Gastrocnemius medialis (tissue), 4 donors: ENCODE measurements at regions not wholly inside any gene's neighbourhood (a gene's known extent, or its start where the extent isn't known, plus 50 kb on each side); places are given as distances from the start of the nearest gene placed in this dataset.
"Not testable (repeated sequence)": the region's sequence is repeated elsewhere in the genome, so short reads cannot be mapped to it uniquely, and the experiment has no call there.

ENCODE experiments used
- ATAC-seq, 2 donors: fragments of 150-250 bp; one replicate each; pipeline ENCODE4 v1.9.1; 2016
- DNase-seq, 2 donors: peaks; one replicate each; pipeline ENCODE4 v3.0.0-alpha.2; 2019
- H3K27ac ChIP-seq, 4 donors: fragments of 200-600 bp; sonication (generic); 1 replicate in 1 of 4; 2 replicates in 3 of 4; pipeline ENCODE4 v1.5.1; 2016 to 2018; ENCODE audit warnings: mild to moderate bottlenecking in 2 of 4, moderate library complexity in 1 of 4
- H3K27me3 ChIP-seq, 3 donors: fragments of 200-600 bp; sonication (generic) in 2 of 3; 1 replicate in 1 of 3; 2 replicates in 2 of 3; pipeline versions ENCODE4 v1.5.1 to v1.6.0; 2016 to 2019; ENCODE audit warnings: mild to moderate bottlenecking in 1 of 3, moderate library complexity in 1 of 3
- H3K36me3 ChIP-seq, 2 donors: fragments of 200-600 bp; sonication (generic) in 1 of 2; one replicate each; pipeline ENCODE4 v1.5.1; 2017 to 2018
- H3K4me1 ChIP-seq, 2 donors: fragments of 200-600 bp; sonication (generic) in 1 of 2; one replicate each; pipeline ENCODE4 v1.5.1; 2016 to 2017; ENCODE audit warnings: mild to moderate bottlenecking in 2 of 2
- H3K4me3 ChIP-seq, 4 donors: fragments of 200-600 bp; sonication (generic) in 3 of 4; 1 replicate in 1 of 4; 2 replicates in 3 of 4; pipeline ENCODE4 v1.5.1; 2016 to 2019; ENCODE audit warnings: mild to moderate bottlenecking in 2 of 4
- H3K9me3 ChIP-seq, 3 donors: fragments of 200-600 bp; sonication (generic) in 2 of 3; 1 replicate in 1 of 3; 2 replicates in 2 of 3; pipeline ENCODE4 v1.5.1; 2016 to 2019
- POLR2A ChIP-seq, 2 donors: fragments of 450-650 bp; IDR thresholded peaks; one replicate each; pipeline ENCODE4 v1.6.1; 2017; ENCODE audit warnings: antibody characterized with exemption in 2 of 2, mild to moderate bottlenecking in 2 of 2, moderate library complexity in 2 of 2
- in situ Hi-C, 4 donors: fragments of 200-750 bp; cut with MboI; loops; one replicate each; pipeline versions ENCODE4 v1.15.0 to v1.8.0; 2017; ENCODE audit warnings: low sequenced_read_pairs in 4 of 4
- intact Hi-C: fragments of 100-400 bp; cut with DNase I; formaldehyde crosslinking; loops from one replicate; pipeline ENCODE4 v1.15.1; 2023; ENCODE audit warnings: low total_unique reads
- TF ChIP-seq, protein P1 (sequence below), 5 experiments: fragments of 450-650 bp in 3 of 5; fragments of 200-600 bp in 2 of 5; sonication (generic) in 2 of 5; IDR thresholded peaks in 4 of 5; conservative IDR thresholded peaks in 1 of 5; 1 replicate in 4 of 5; 2 replicates in 1 of 5; pipeline ENCODE4 v1.5.1; 2016 to 2019; ENCODE audit warnings: antibody characterized with exemption in 5 of 5, mild to moderate bottlenecking in 3 of 5, moderate library complexity in 3 of 5

DNA sequence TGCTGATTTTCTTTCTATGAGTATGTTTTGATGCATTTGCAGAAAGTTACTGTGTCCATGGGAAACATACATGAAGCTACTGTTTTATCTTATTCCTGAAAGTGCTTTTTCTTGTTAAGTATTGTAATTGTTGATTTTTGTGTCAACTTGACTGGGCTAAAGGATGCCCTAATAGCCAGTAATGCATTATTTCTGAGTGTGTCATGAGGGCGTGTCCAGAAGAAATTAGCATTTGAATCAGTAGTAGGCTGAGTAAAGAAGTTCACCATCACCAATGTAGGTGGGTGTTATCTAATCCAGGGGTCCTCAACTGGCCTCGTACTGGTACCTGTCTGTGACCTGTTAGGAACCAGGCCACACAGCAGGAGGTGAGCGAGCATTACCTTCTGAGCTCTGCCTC, 760.2 kb downstream of the PLA2G4A start:
- intact Hi-C loops: no loop called here
- in situ Hi-C loops: no loop called here
- no peaks in the 10 kb centered on the region for H3K27me3 ChIP-seq
- no peaks in the 10 kb centered on the region for H3K9me3 ChIP-seq
- no peaks in the 10 kb centered on the region for H3K4me1 ChIP-seq
- H3K36me3 ChIP-seq: no peaks in the 10 kb centered on the region
- no peak for TF ChIP-seq POLR2A (IDR thresholded peaks at IDR 0.05)
- TF ChIP-seq, protein P1, sequence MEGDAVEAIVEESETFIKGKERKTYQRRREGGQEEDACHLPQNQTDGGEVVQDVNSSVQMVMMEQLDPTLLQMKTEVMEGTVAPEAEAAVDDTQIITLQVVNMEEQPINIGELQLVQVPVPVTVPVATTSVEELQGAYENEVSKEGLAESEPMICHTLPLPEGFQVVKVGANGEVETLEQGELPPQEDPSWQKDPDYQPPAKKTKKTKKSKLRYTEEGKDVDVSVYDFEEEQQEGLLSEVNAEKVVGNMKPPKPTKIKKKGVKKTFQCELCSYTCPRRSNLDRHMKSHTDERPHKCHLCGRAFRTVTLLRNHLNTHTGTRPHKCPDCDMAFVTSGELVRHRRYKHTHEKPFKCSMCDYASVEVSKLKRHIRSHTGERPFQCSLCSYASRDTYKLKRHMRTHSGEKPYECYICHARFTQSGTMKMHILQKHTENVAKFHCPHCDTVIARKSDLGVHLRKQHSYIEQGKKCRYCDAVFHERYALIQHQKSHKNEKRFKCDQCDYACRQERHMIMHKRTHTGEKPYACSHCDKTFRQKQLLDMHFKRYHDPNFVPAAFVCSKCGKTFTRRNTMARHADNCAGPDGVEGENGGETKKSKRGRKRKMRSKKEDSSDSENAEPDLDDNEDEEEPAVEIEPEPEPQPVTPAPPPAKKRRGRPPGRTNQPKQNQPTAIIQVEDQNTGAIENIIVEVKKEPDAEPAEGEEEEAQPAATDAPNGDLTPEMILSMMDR (IDR thresholded peaks at IDR 0.05 in 4 of 5, conservative IDR thresholded peaks at IDR 0.05 in 1 of 5): no peak
- H3K4me3 ChIP-seq: no peak overlapping the region
- ATAC-seq: no peak
- DNase-seq: no peak
- H3K27ac ChIP-seq: no peak overlapping the region

DNA sequence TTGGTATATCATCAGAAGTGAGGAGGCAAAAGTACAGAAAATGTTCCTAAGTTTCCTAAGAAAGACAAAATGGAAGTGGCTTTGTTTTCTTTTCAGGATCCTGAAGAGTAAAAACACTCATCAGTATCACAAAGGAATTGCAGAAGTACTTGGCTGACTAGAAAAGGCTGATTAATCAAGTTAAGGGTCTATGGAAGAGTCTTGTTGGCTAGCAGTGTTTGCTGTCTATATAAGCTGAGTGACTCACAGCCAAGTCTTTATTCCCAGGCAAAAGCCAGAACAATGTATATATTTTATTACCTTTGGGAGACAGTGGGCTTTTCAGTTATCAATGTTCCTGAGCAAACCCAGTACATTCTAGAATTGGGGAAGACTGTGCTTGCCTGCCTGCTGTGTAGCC, 777.0 kb downstream of the PLA2G4A start:
- H3K27me3 ChIP-seq: no peaks in the 10 kb centered on the region
- intact Hi-C loops (no loop called here), in situ Hi-C loops (no loop called here)
- no peak for TF ChIP-seq POLR2A (IDR thresholded peaks at IDR 0.05)
- TF ChIP-seq, protein P1 (IDR thresholded peaks at IDR 0.05 in 4 of 5, conservative IDR thresholded peaks at IDR 0.05 in 1 of 5): no peak
- H3K9me3 ChIP-seq: no peaks in the 10 kb centered on the region
- H3K4me3 ChIP-seq: no peak overlapping the region
- no peaks in the 10 kb centered on the region for H3K4me1 ChIP-seq
- no peaks in the 10 kb centered on the region for H3K36me3 ChIP-seq
- no peak for ATAC-seq
- no peak for DNase-seq
- H3K27ac ChIP-seq: no peak overlapping the region

DNA sequence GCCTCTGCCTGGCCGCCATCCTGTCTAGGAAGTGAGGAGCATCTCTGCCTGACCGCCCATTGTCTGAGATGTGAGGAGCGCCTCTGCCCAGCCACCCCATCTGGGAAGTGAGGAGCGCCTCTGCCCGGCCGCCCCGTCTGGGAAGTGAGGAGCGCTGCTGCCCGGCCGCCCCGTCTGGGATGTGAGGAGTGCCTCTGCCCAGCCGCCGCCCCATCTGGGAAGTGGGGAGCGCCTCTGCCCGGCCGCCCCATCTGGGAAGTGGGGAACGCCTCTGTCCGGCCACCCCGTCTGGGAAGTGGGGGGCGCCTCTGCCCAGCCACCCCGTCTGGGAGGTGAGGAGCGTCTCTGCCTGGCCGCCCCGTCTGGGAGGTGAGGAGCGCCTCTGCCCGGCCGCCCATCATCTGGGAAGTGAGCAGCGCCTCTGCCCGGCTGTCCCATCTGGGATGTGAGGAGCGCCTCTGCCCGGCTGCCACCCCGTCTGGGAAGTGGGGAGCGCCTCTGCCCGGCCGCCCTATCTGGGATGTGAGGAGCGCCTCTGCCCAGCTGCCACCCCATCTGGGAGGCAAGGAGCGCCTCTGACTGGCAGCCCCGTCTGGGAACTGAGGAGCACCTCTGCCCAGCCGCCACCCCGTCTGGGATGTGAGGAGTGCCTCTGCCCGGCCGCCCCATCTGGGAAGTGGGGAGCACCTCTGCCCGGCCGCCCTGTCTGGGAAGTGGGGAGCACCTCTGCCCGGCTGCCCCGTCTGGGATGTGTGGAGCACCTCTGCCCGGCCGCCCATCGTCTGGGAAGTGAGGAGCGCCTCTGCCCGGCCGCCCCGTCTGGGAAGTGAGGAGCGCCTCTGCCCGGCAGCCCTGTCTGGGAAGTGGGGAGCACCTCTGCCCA, 787.3 kb downstream of the PLA2G4A start:
- H3K27me3 ChIP-seq, ATAC-seq, H3K4me1 ChIP-seq, in situ Hi-C loops, DNase-seq, H3K27ac ChIP-seq, H3K4me3 ChIP-seq, H3K36me3 ChIP-seq, H3K9me3 ChIP-seq, intact Hi-C loops: not testable (repeated sequence)

DNA sequence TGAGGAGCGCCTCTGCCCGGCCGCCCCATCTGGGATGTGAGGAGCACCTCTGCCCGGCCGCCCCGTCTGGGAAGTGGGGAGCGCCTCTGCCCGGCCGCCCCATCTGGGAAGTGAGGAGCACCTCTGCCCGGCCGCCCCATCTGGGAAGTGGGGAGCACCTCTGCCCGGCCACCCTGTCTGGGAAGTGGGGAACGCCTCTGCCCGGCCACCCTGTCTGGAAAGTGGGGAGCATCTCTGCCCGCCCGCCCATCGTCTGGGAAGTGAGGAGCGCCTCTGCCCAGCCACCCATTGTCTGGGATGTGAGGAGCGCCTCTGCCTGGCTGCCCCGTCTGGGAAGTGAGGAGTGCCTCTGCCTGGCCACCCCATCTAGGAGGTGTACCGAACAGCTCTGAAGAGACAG, 788.1 kb downstream of the PLA2G4A start:
- ATAC-seq, H3K4me1 ChIP-seq, in situ Hi-C loops, H3K4me3 ChIP-seq, H3K27me3 ChIP-seq, H3K36me3 ChIP-seq, H3K27ac ChIP-seq, intact Hi-C loops, DNase-seq, H3K9me3 ChIP-seq: not testable (repeated sequence)

DNA sequence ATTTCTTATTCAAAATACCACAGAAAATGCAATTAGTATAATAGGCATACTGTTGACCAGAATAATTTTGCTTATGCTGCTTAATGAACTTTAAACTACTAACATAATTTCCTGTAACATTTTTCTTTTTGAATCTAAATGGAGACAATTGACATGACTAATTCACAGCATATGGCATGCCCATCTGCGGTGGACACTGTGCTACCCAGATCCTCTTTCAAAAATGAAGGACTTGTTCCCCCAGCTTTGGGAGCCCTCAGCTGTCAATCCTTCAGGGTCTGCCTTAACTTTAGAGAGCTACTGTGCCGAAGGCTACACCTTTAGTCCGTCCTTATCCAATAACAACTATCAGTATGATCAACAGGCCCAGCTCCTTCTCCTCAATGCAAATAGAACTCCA, 789.0 kb downstream of the PLA2G4A start:
- intact Hi-C loops: no loop called here
- H3K4me3 ChIP-seq: no peak overlapping the region
- no peaks in the 10 kb centered on the region for H3K9me3 ChIP-seq
- ATAC-seq: no peak
- DNase-seq: no peak
- in situ Hi-C loops: no loop called here
- TF ChIP-seq POLR2A (IDR thresholded peaks at IDR 0.05): no peak
- TF ChIP-seq, protein P1 (IDR thresholded peaks at IDR 0.05 in 4 of 5, conservative IDR thresholded peaks at IDR 0.05 in 1 of 5): no peak
- H3K4me1 ChIP-seq: no peaks in the 10 kb centered on the region
- no peak overlapping the region for H3K27ac ChIP-seq
- H3K27me3 ChIP-seq: no peaks in the 10 kb centered on the region
- H3K36me3 ChIP-seq: no peaks in the 10 kb centered on the region

DNA sequence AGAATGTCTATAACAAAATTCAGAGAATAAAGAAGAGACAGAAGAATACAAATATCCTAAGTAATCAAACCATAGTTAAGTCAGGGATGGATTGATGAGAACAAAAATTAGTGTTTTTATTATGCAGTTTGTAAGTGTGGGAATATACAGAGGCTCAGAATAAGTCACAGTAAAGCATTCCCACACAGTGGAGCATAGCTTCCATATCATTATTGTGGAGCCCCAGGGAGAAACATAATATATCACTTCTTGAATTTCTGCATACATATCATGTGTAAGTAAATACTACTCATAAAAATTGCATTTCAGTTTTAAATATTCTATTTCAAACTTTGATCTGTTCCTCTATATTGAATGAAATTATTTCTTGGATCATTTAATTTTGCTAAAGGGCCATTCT, 790.4 kb downstream of the PLA2G4A start:
- Histone ChIP-seq H3K4me1 (no peaks in the 10 kb centered on the region), H3K27me3 (no peaks in the 10 kb centered on the region), H3K9me3 (no peaks in the 10 kb centered on the region), H3K4me3 (no peak overlapping the region), H3K36me3 (no peaks in the 10 kb centered on the region), H3K27ac (no peak overlapping the region)
- in situ Hi-C loops (no loop called here), intact Hi-C loops (no loop called here)
- ATAC-seq: no peak
- DNase-seq: no peak
- no peak for TF ChIP-seq POLR2A (IDR thresholded peaks at IDR 0.05)
- TF ChIP-seq, protein P1 (IDR thresholded peaks at IDR 0.05 in 4 of 5, conservative IDR thresholded peaks at IDR 0.05 in 1 of 5): no peak
